ENCODE measurements at regions not wholly inside any gene's neighbourhood (a gene's known extent, or its start where the extent isn't known, plus 50 kb on each side); places are given as distances from the start of the nearest gene placed in this dataset.

DNA sequence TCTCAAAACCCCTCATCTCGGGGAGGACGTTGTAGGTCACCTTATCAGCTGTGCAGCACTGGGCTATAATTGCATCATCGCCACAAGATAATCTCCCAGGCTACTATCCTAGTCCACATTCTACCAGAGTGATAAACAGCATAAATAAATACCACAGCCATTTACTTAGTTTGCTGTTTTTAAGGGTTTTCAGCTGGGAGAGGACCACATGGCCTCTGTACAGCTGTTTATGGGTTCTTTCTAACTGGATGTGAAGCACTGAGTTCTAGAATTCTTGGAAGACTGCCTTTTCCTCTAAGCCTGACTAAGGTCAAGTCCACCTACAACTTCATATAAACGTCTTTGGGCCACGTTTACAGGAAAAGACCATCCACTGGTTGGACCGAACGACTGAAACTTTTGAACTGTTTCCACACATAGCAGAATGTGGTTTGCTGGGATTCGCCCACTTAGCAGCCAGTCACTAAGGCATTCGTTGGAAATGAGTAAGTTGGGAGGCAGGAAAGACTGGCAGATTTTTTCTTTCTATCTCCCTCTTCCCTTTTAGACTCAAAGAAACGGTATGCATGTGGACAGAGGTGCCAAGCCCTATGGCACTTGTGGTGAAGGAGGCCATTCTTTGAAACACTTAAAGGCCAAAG lies 752.5 kb upstream of the SGCG start:
- in situ Hi-C loops (cut with MboI; ENCODE audit: low pct_unique_long_range_greater_than_20kb, low sequenced_read_pairs, unreplicated experiment) = no loop called here
- TF ChIP-seq, protein P1, sequence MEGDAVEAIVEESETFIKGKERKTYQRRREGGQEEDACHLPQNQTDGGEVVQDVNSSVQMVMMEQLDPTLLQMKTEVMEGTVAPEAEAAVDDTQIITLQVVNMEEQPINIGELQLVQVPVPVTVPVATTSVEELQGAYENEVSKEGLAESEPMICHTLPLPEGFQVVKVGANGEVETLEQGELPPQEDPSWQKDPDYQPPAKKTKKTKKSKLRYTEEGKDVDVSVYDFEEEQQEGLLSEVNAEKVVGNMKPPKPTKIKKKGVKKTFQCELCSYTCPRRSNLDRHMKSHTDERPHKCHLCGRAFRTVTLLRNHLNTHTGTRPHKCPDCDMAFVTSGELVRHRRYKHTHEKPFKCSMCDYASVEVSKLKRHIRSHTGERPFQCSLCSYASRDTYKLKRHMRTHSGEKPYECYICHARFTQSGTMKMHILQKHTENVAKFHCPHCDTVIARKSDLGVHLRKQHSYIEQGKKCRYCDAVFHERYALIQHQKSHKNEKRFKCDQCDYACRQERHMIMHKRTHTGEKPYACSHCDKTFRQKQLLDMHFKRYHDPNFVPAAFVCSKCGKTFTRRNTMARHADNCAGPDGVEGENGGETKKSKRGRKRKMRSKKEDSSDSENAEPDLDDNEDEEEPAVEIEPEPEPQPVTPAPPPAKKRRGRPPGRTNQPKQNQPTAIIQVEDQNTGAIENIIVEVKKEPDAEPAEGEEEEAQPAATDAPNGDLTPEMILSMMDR (IDR thresholded peaks at IDR 0.05; ENCODE audit: extremely low read depth, insufficient read depth, missing control alignments) = no peak
- DNase-seq (ENCODE audit: low spot score) = no peak

DNA sequence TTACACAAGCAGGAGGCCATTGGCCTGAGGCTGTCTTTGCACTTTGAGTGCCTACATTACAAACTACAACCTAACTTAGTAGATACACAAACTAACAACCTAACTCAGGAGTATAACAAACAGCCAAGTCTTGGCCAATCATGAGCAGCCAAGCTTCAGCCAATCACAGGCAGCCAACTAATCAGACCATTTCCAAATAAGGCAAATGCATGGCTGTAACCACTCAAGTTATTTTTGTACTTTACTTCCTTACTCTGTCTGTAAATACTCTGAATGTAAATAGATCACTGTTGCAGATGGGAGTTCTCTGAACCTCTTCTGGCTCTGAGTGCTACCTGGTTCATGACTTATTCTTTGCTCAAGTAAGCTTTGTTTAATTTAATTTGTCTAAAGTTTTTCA lies 748.1 kb upstream of the SGCG start:
- in situ Hi-C loops (cut with MboI; ENCODE audit: low pct_unique_long_range_greater_than_20kb, low sequenced_read_pairs, unreplicated experiment) = no loop called here
- no peak for DNase-seq (ENCODE audit: low spot score)
- TF ChIP-seq, protein P1 (IDR thresholded peaks at IDR 0.05; ENCODE audit: extremely low read depth, insufficient read depth, missing control alignments) = no peak

DNA sequence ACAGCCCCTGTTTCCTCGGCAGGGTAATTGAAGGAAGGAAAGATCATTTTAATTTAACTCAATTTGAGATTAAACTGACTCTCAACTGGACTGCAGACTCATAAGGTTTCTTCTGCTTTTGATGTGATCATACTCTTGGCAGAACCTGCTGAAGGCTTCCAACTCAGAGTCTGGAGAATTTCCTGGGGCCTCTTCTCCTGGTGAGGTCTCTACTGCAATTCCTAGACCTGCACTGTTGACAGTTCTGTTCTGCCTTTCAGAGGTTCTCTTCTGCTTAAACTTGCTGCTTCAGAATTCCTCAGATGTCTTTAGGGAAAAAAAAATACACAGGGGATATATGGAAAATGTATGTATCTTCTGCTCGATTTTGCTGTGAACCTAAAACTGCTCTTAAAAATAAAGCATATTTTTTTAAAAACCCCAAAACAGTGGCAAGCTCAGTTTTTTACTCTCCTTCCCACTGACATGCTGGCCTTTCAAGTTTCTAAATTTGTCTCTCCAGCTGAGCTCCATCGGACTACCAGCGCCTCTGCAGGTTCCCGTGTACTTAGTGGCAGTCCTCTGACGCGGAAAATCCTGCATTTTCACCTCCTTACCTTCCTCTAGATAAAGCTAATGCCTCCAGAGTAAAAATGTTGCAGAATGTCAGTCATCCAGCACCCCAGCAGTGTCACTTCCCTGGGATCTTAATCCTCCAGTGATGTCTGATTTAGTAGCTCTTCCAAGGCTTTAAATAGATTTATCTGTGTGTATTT lies 733.5 kb upstream of the SGCG start:
- DNase-seq (ENCODE audit: low spot score) = no peak
- TF ChIP-seq, protein P1 (IDR thresholded peaks at IDR 0.05; ENCODE audit: extremely low read depth, insufficient read depth, missing control alignments) = no peak
- in situ Hi-C loops (cut with MboI; ENCODE audit: low pct_unique_long_range_greater_than_20kb, low sequenced_read_pairs, unreplicated experiment) = no loop called here

DNA sequence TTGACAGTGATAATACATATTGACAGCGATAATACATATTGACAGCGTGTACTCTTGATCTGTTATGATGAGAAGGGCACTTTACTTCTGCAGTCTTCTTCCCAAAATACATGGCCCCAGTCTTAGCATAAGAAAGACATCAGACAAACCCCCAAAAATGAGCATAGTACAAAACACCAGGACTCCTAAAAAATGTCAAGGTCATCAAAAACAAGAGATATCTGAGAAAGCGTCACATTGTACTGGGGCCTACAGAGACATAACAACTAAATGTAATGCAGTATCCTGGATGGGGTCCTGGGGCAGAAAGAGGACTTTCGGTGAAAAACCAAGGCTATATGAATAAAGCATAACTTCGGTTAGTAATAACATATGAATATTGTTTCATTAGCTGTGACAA lies 731.5 kb upstream of the SGCG start:
- in situ Hi-C loops (cut with MboI; ENCODE audit: low pct_unique_long_range_greater_than_20kb, low sequenced_read_pairs, unreplicated experiment) = no loop called here
- no peak for DNase-seq (ENCODE audit: low spot score)
- TF ChIP-seq, protein P1 (IDR thresholded peaks at IDR 0.05; ENCODE audit: extremely low read depth, insufficient read depth, missing control alignments) = no peak

DNA sequence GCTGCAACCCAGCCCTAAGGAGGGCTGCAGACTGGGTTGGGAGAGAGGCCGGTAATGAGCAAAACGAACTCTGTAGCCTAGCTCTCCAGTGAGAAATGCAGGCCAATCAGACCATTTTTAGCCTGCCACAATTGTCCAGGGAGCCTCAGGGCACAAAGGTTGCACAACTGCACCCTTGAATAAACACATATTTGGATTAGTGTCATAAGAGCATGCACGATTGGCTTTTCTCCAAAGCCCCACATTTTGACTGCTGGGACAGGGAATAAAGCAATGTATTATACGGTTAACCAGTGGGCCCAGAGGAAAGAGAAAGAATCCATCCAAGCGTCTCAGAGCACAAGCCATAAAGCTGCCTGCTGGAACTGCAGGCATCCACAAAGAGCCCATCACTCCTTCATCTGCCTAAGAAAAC lies 729.4 kb upstream of the SGCG start:
- in situ Hi-C loops (cut with MboI; ENCODE audit: low pct_unique_long_range_greater_than_20kb, low sequenced_read_pairs, unreplicated experiment) = no loop called here
- TF ChIP-seq, protein P1 (IDR thresholded peaks at IDR 0.05; ENCODE audit: extremely low read depth, insufficient read depth, missing control alignments) = no peak
- no peak for DNase-seq (ENCODE audit: low spot score)

DNA sequence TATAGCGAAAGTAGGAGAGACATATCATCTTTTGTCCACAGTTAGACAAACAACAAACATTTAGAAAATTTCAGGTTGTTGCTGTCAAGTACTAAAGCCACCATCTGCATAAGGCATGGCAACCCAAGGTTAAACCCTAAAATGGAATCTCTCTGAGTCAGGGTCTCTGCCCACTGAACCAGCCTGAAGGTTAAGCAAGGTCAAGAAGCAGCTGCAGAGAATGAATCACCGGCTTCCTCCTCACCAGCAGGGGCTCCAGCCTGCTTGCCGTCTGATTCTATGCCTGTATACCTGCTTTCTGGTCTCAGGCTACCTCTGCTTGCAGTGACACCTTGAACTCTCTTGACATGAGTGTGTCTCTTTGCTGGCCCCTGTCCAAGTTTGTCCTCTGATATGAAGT lies 726.2 kb upstream of the SGCG start:
- in situ Hi-C loops (cut with MboI; ENCODE audit: low pct_unique_long_range_greater_than_20kb, low sequenced_read_pairs, unreplicated experiment) = no loop called here
- TF ChIP-seq, protein P1 (IDR thresholded peaks at IDR 0.05; ENCODE audit: extremely low read depth, insufficient read depth, missing control alignments) = no peak
- DNase-seq (ENCODE audit: low spot score) = no peak

All from GM13977 (cell line).